HPDE6-E6E7 (cell line): ENCODE measurements at regions not wholly inside any gene's neighbourhood (a gene's known extent, or its start where the extent isn't known, plus 50 kb on each side); places are given as distances from the start of the nearest gene placed in this dataset.
"Not testable (repeated sequence)": the region's sequence is repeated elsewhere in the genome, so short reads cannot be mapped to it uniquely, and the experiment has no call there.

Source experiments
- DNase-seq: peaks from one replicate; pipeline ENCODE4 v3.0.0; 2011; ENCODE audit warnings: missing footprints; ENCODE audit errors: extremely low spot score

- no peak for DNase-seq
These were observed 102.2 kb upstream of the KCTD1 start for GRCh38 chr18:26650310-26651268.

- no peak for DNase-seq
These were observed 100.8 kb upstream of the KCTD1 start for GRCh38 chr18:26649193-26649543.

GRCh38 chr18:26648509-26649192, 100.3 kb upstream of the KCTD1 start:
- DNase-seq, result no peak

- DNase-seq, result peak; percentile 12
These were observed 98.5 kb upstream of the KCTD1 start for GRCh38 chr18:26646901-26647300.

GRCh38 chr18:26642440-26643348, 94.3 kb upstream of the KCTD1 start:
- DNase-seq, result no peak

- no peak for DNase-seq
These were observed 92.2 kb upstream of the KCTD1 start for GRCh38 chr18:26640541-26640940.

GRCh38 chr18:26639149-26639548, 90.8 kb upstream of the KCTD1 start:
- no peak for DNase-seq

- no peak for DNase-seq
These were observed 89.6 kb upstream of the KCTD1 start for GRCh38 chr18:26637983-26638382.

GRCh38 chr18:26637324-26637723, 89.0 kb upstream of the KCTD1 start:
- DNase-seq, result no peak

GRCh38 chr18:26635466-26635865, 87.1 kb upstream of the KCTD1 start:
- DNase-seq, result no peak

- DNase-seq, result no peak
These were observed 86.3 kb upstream of the KCTD1 start for GRCh38 chr18:26634631-26635030.

GRCh38 chr18:26631135-26631534, 82.8 kb upstream of the KCTD1 start:
- no peak for DNase-seq

- no peak for DNase-seq
These were observed 82.2 kb upstream of the KCTD1 start for GRCh38 chr18:26630596-26630995.

- DNase-seq, result no peak
These were observed 79.7 kb upstream of the KCTD1 start for GRCh38 chr18:26628017-26628416.

GRCh38 chr18:26624443-26624842, 76.1 kb upstream of the KCTD1 start:
- DNase-seq, result no peak

GRCh38 chr18:26623314-26623713, 75.0 kb upstream of the KCTD1 start:
- DNase-seq, result not testable (repeated sequence)

- DNase-seq, result peak; percentile 34
These were observed 73.0 kb upstream of the KCTD1 start for GRCh38 chr18:26621161-26622026.

GRCh38 chr18:26619350-26619749, 71.0 kb upstream of the KCTD1 start:
- no peak for DNase-seq

GRCh38 chr18:26618135-26618534, 69.8 kb upstream of the KCTD1 start:
- no peak for DNase-seq

- peak; percentile 85 for DNase-seq
These were observed 68.8 kb upstream of the KCTD1 start for GRCh38 chr18:26617151-26617554.

GRCh38 chr18:26614374-26614773, 66.0 kb upstream of the KCTD1 start:
- no peak for DNase-seq
